WTC11 (cell line): ENCODE measurements at regions not wholly inside any gene's neighbourhood (a gene's known extent, or its start where the extent isn't known, plus 50 kb on each side); places are given as distances from the start of the nearest gene placed in this dataset.
A peak's percentile ranks its signal among the peaks of the same experiment; 100 is the strongest.

Experiments
- ATAC-seq: fragments of 200-7000 bp; cut with Tn5 transposase; 2 replicates; pipeline ENCODE4 v1.10.0; 2021; ENCODE audit warnings: mild to moderate bottlenecking, moderate library complexity
- CTCF ChIA-PET: fragments of 300-600 bp; sonication (Branson Sonifier 250); formaldehyde crosslinking; loops from one replicate; lab custom pipeline; 2021; ENCODE audit warnings: antibody characterized with exemption; lab: Charles Lee
- POLR2A ChIA-PET: fragments of 350-600 bp; sonication (Branson Sonifier 250); formaldehyde crosslinking; loops from one replicate; lab custom pipeline; 2021; ENCODE audit warnings: antibody characterized with exemption; lab: Charles Lee
- DNase-seq: peaks from one replicate; pipeline ENCODE4 v3.0.0; 2021; ENCODE audit warnings: low spot score
- H3K27ac Mint-ChIP-seq: 2 replicates; pipeline ENCODE4 v1.8.0; 2021; ENCODE audit warnings: mixed read lengths
- H3K27me3 Mint-ChIP-seq: 2 replicates; pipeline ENCODE4 v1.8.0; 2021; ENCODE audit warnings: low read depth, mild to moderate bottlenecking, moderate library complexity, mixed read lengths
- H3K36me3 Mint-ChIP-seq: 2 replicates; pipeline ENCODE4 v1.8.0; 2021; ENCODE audit warnings: mixed read lengths
- H3K4me1 Mint-ChIP-seq: 2 replicates; pipeline ENCODE4 v1.8.0; 2022; ENCODE audit warnings: mixed read lengths
- H3K4me3 Mint-ChIP-seq: 2 replicates; pipeline ENCODE4 v1.8.0; 2021; ENCODE audit warnings: mild to moderate bottlenecking, moderate library complexity, mixed read lengths
- H3K9me3 Mint-ChIP-seq: 2 replicates; pipeline ENCODE4 v1.8.0; 2021; ENCODE audit warnings: mixed read lengths
- ATF2 ChIP-seq: sonication (generic); formaldehyde crosslinking; IDR thresholded peaks from 2 replicates; pipeline ENCODE4 v1.8.1; 2022; ENCODE audit warnings: low read depth, missing genetic modification reagents, borderline replicate concordance
- ATF6 ChIP-seq: sonication (generic); formaldehyde crosslinking; IDR thresholded peaks from 2 replicates; pipeline ENCODE4 v1.8.1; 2023; ENCODE audit warnings: mild to moderate bottlenecking, missing genetic modification reagents
- E2F4 ChIP-seq: sonication (generic); formaldehyde crosslinking; IDR thresholded peaks from 2 replicates; pipeline ENCODE4 v1.8.1; 2022; ENCODE audit warnings: low read depth, mild to moderate bottlenecking, moderate library complexity, missing genetic modification reagents, borderline replicate concordance
- FOXP4 ChIP-seq: sonication (generic); formaldehyde crosslinking; IDR thresholded peaks from 2 replicates; pipeline ENCODE4 v1.8.0; 2022; ENCODE audit warnings: mild to moderate bottlenecking, missing genetic modification reagents
- GABPB1 ChIP-seq: sonication (generic); formaldehyde crosslinking; IDR thresholded peaks from 2 replicates; pipeline ENCODE4 v1.8.1; 2023; ENCODE audit warnings: mild to moderate bottlenecking, missing genetic modification reagents
- GRHL2 ChIP-seq: fragments of 250-450 bp; sonication (Bioruptor Pico); IDR thresholded peaks from 2 replicates; pipeline ENCODE4 v1.8.0; 2022; ENCODE audit warnings: mild to moderate bottlenecking, moderate library complexity; ENCODE audit not compliant: insufficient replicate concordance, severe bottlenecking
- HMGXB4 ChIP-seq: sonication (generic); formaldehyde crosslinking; IDR thresholded peaks from 2 replicates; pipeline ENCODE4 v1.8.1; 2023; ENCODE audit warnings: mild to moderate bottlenecking, moderate library complexity, missing genetic modification reagents
- NR1H2 ChIP-seq: sonication (generic); formaldehyde crosslinking; IDR thresholded peaks from 2 replicates; pipeline ENCODE4 v1.9.0; 2021; ENCODE audit warnings: mild to moderate bottlenecking, moderate library complexity, missing genetic modification reagents
- RELA ChIP-seq: sonication (generic); formaldehyde crosslinking; IDR thresholded peaks from 2 replicates; pipeline ENCODE4 v1.8.1; 2022; ENCODE audit warnings: missing genetic modification reagents, mild to moderate bottlenecking, borderline replicate concordance
- USF1 ChIP-seq: sonication (generic); formaldehyde crosslinking; IDR thresholded peaks from 2 replicates; pipeline ENCODE4 v1.8.0; 2022; ENCODE audit warnings: mild to moderate bottlenecking, missing genetic modification reagents
- ZNF263 ChIP-seq: sonication (generic); formaldehyde crosslinking; IDR thresholded peaks from 2 replicates; pipeline ENCODE4 v1.8.1; 2022; ENCODE audit warnings: low read depth, mild to moderate bottlenecking, moderate library complexity, missing genetic modification reagents

- TF ChIP-seq USF1 (CRISPR knock-in tag) (no peak), HMGXB4 (no peak), GRHL2 (no peak)
Observed at GRCh38 chr17:59504821-59505220, 60.6 kb upstream of the DHX40 start (continued).

- no peaks in the 10 kb centered on the region for H3K4me1 Mint-ChIP-seq
- DNase-seq (no peak), ATAC-seq (0 out of 2 replicates have a peak, but pooled peaks have one; percentile 22)
- no peak overlapping the region for H3K4me3 Mint-ChIP-seq
- ChIA-PET POLR2A (interaction anchor here (0.6 kb wide), 1 partner anchor 204 kb away, joined by 3 read pairs; no protein-coding TSS in a partner anchor), CTCF (no interaction called here)
- no peak overlapping the region for H3K27ac Mint-ChIP-seq
- TF ChIP-seq GABPB1 (CRISPR knock-in tag) (peak; percentile 96), ZNF263 (CRISPR knock-in tag) (no peak), RELA (no peak)
- no peaks in the 10 kb centered on the region for H3K9me3 Mint-ChIP-seq
- H3K36me3 Mint-ChIP-seq = no peaks in the 10 kb centered on the region
- no peaks in the 10 kb centered on the region for H3K27me3 Mint-ChIP-seq
Observed at GRCh38 chr17:59505610-59506276, 59.7 kb upstream of the DHX40 start.

GRCh38 chr17:59506894-59507726 is 58.3 kb upstream of the DHX40 start:
- no peaks in the 10 kb centered on the region for H3K9me3 Mint-ChIP-seq
- ATAC-seq (no peak), DNase-seq (no peak)
- H3K27me3 Mint-ChIP-seq = no peaks in the 10 kb centered on the region
- H3K27ac Mint-ChIP-seq = no peak overlapping the region
- H3K4me3 Mint-ChIP-seq = no peak overlapping the region
- ChIA-PET CTCF (interaction anchor here (0.6 kb wide), 1 partner anchor 10 kb away, joined by 6 read pairs; no protein-coding TSS in a partner anchor), POLR2A (no interaction called here)
- no peaks in the 10 kb centered on the region for H3K36me3 Mint-ChIP-seq
- H3K4me1 Mint-ChIP-seq = no peaks in the 10 kb centered on the region
- TF ChIP-seq ZNF263 (CRISPR knock-in tag) (no peak), E2F4 (CRISPR knock-in tag) (no peak), ATF6 (CRISPR knock-in tag) (no peak), NR1H2 (CRISPR knock-in tag) (no peak)

- no peak overlapping the region for H3K4me3 Mint-ChIP-seq
- CTCF ChIA-PET = interaction anchor here (0.7 to 1.4 kb wide), 2 partner anchors 19 to 198 kb away, joined by 4 to 5 read pairs; no protein-coding TSS in a partner anchor
- TF ChIP-seq FOXP4 (CRISPR knock-in tag) (no peak), ATF2 (no peak)
- TF ChIP-seq, all 79 proteins: peak for 0
- Mint-ChIP-seq H3K9me3 (no peaks in the 10 kb centered on the region), H3K27me3 (no peaks in the 10 kb centered on the region), H3K36me3 (no peaks in the 10 kb centered on the region), H3K4me1 (no peaks in the 10 kb centered on the region; the same call in 1 of the 2 replicates), H3K27ac (no peak overlapping the region)
- POLR2A ChIA-PET = no interaction called here
- ATAC-seq = peak; percentile 38; the same call in 1 of the 2 replicates
- DNase-seq = peak; percentile 41
Observed at GRCh38 chr17:59508999-59509625, 56.3 kb upstream of the DHX40 start.
